ENCODE measurements at regions not wholly inside any gene's neighbourhood (a gene's known extent, or its start where the extent isn't known, plus 50 kb on each side); places are given as distances from the start of the nearest gene placed in this dataset.

DNA sequence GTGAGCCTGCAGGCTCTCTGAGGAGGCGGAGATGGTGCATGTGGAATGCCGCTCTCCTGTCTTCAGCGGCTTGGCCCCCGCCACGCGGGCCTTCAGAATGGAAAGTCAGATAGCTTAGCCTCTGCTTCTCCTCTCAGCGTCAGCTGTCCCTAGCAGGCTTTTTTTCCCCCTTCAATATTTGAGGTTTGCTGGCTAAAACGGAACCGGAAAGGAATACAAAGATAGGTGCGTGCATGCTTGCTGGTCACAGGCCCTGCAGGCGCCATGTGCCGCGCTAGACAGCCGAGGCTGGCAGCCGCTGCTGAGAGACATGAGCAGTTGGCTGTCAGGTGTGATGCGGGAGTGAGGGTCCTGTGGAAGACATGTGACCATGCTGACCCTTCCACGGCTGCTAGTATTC lies 161.2 kb upstream of the COBL start:
- Histone ChIP-seq H3K27me3 (ENCODE audit: insufficient read depth, low read depth, severe bottlenecking) (no peaks in the 10 kb centered on the region), H3K27ac (no peak overlapping the region), H3K9me3 (ENCODE audit: severe bottlenecking) (no peaks in the 10 kb centered on the region), H3K36me3 (no peaks in the 10 kb centered on the region), H3K4me3 (ENCODE audit: low read depth, low read length) (no peak overlapping the region)
- DNase-seq: no peak
- TF ChIP-seq, protein P1, sequence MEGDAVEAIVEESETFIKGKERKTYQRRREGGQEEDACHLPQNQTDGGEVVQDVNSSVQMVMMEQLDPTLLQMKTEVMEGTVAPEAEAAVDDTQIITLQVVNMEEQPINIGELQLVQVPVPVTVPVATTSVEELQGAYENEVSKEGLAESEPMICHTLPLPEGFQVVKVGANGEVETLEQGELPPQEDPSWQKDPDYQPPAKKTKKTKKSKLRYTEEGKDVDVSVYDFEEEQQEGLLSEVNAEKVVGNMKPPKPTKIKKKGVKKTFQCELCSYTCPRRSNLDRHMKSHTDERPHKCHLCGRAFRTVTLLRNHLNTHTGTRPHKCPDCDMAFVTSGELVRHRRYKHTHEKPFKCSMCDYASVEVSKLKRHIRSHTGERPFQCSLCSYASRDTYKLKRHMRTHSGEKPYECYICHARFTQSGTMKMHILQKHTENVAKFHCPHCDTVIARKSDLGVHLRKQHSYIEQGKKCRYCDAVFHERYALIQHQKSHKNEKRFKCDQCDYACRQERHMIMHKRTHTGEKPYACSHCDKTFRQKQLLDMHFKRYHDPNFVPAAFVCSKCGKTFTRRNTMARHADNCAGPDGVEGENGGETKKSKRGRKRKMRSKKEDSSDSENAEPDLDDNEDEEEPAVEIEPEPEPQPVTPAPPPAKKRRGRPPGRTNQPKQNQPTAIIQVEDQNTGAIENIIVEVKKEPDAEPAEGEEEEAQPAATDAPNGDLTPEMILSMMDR (IDR thresholded peaks at IDR 0.05; ENCODE audit: low read depth, low read length): no peak

DNA sequence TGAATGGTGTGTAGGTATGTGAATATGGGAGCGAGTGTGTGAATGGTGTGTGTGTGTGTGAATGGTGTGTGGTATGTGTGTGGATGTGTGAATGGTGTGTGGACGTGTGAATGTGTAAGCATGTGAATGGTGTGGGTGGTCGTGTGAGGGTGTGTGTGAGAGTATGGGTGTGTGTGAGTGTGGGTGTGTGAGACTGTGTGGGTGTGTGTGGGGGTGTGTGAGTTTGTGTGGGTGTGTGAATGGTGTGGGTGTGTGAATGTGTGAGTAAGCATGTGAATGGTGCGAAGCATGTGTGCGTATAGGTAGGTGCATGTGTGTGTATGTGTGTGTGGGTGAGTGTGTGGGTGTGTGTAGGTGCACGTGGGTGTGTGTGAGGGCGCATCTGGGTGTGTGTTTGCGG lies 160.7 kb upstream of the COBL start:
- H3K27me3 ChIP-seq (ENCODE audit: insufficient read depth, low read depth, severe bottlenecking): no peaks in the 10 kb centered on the region
- H3K36me3 ChIP-seq: no peaks in the 10 kb centered on the region
- DNase-seq: no peak
- TF ChIP-seq, protein P1 (IDR thresholded peaks at IDR 0.05; ENCODE audit: low read depth, low read length): no peak
- H3K9me3 ChIP-seq (ENCODE audit: severe bottlenecking): no peaks in the 10 kb centered on the region
- no peak overlapping the region for H3K4me3 ChIP-seq (ENCODE audit: low read depth, low read length)
- H3K27ac ChIP-seq: no peak overlapping the region

DNA sequence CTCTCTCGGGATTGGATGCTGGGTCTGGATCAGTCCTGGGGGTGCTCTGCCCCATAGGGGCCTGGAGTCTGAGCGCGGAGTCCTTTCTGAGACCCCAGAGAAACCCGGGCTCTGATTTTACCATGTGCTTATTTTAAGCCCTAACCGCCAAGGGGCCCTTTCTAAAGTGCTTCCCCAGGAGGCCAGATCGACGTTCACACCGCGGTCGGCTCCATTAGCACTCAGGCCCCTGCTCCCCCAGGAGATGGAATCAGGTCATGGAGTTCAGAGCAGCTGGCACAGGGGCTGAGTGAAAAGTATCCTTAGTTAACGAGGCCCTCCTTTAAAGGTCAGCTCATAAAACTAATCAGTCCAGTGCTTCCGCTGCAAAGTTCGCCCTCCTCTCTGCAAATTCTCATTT lies 159.4 kb upstream of the COBL start:
- no peak overlapping the region for H3K27ac ChIP-seq
- TF ChIP-seq, protein P1 (IDR thresholded peaks at IDR 0.05; ENCODE audit: low read depth, low read length): no peak
- no peaks in the 10 kb centered on the region for H3K27me3 ChIP-seq (ENCODE audit: insufficient read depth, low read depth, severe bottlenecking)
- no peak overlapping the region for H3K4me3 ChIP-seq (ENCODE audit: low read depth, low read length)
- DNase-seq: no peak
- H3K9me3 ChIP-seq (ENCODE audit: severe bottlenecking): no peaks in the 10 kb centered on the region
- H3K36me3 ChIP-seq: no peaks in the 10 kb centered on the region

DNA sequence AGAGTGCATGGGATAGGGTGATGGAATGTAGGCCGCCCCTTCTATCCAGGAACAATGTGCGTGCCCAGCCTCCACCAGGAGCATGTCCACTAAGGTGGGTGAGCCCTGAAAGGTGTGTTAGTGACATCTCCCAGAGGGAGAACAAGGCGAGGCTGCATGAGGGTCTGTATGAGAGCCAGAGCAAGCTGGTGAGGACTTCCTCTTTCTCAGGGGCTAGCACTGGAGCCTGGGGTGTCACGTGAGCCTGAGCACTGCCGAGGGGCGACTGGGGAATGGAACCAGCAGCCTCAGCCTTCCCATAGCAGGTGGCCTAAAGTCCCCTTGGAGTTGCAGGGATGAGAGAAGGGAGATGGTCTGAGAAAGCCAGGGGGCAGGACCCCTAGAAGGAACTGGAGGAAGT lies 156.3 kb upstream of the COBL start:
- no peaks in the 10 kb centered on the region for H3K9me3 ChIP-seq (ENCODE audit: severe bottlenecking)
- H3K4me3 ChIP-seq (ENCODE audit: low read depth, low read length): no peak overlapping the region
- H3K36me3 ChIP-seq: no peaks in the 10 kb centered on the region
- no peaks in the 10 kb centered on the region for H3K27me3 ChIP-seq (ENCODE audit: insufficient read depth, low read depth, severe bottlenecking)
- TF ChIP-seq, protein P1 (IDR thresholded peaks at IDR 0.05; ENCODE audit: low read depth, low read length): no peak
- no peak for DNase-seq
- no peak overlapping the region for H3K27ac ChIP-seq

DNA sequence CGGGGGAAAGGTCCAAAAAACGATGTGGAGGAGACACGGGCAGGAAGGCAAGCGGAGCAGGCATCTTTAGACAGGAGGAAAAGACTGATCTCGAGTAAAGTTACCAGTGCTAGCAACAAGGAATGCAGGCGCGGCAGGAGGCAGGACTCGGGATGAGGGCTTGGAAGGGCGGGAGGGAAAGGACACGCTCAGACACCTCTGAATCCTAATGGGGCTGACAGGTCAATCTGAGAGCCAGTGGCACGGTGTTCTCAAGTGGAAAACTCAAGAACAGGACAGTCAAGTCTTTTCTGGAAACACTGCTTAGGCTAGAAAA lies 155.3 kb upstream of the COBL start:
- TF ChIP-seq, protein P1 (IDR thresholded peaks at IDR 0.05; ENCODE audit: low read depth, low read length): no peak
- H3K27ac ChIP-seq: no peak overlapping the region
- no peaks in the 10 kb centered on the region for H3K36me3 ChIP-seq
- no peaks in the 10 kb centered on the region for H3K27me3 ChIP-seq (ENCODE audit: insufficient read depth, low read depth, severe bottlenecking)
- no peaks in the 10 kb centered on the region for H3K9me3 ChIP-seq (ENCODE audit: severe bottlenecking)
- H3K4me3 ChIP-seq (ENCODE audit: low read depth, low read length): no peak overlapping the region
- no peak for DNase-seq

DNA sequence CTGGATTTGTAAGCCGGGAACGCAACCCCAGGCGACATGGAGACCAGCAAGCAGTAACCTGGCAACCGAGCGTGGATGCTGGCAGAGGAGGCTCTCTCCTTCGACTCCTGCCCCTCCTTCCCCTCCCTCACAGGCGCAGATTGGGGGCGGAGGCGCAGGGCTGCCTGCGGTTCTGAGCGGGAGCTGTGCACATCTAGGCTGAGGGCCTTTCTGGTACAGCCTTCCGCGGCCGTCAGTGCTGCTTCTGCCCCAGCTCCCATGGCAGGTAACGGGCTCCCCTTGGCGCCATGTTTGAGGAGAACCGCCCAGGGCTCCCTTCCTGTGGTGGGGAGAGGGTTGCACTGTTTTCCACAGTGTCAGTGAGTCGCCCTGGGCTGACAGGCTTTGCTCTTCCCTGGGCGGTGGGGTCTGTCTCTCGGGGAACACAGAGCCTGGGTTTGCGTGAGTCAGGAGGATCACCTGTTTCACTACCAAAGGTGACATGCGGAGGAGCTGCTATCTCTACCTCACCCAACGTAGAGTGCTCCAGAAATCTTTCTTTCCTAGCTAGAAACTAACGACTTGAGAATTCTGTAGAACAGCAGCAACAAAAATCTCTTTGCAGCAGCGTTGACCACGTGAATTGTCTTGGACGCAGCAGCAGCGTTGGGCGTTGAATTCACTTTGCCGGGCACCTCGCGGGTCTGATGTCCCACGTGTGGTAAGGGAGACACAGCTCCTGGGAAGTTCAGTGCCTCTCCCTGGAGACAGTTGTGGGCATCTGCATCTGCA lies 154.8 kb upstream of the COBL start:
- DNase-seq: no peak
- TF ChIP-seq, protein P1 (IDR thresholded peaks at IDR 0.05; ENCODE audit: low read depth, low read length): no peak
- Histone ChIP-seq H3K27ac (no peak overlapping the region), H3K27me3 (ENCODE audit: insufficient read depth, low read depth, severe bottlenecking) (no peaks in the 10 kb centered on the region), H3K9me3 (ENCODE audit: severe bottlenecking) (no peaks in the 10 kb centered on the region), H3K36me3 (no peaks in the 10 kb centered on the region), H3K4me3 (ENCODE audit: low read depth, low read length) (no peak overlapping the region)

Data from WERI-Rb-1 (cell line).